HG03139 (cell line): ENCODE measurements at regions not wholly inside any gene's neighbourhood (a gene's known extent, or its start where the extent isn't known, plus 50 kb on each side); places are given as distances from the start of the nearest gene placed in this dataset.
A peak's percentile ranks its signal among the peaks of the same experiment; 100 is the strongest.
"Not testable (repeated sequence)": the region's sequence is repeated elsewhere in the genome, so short reads cannot be mapped to it uniquely, and the experiment has no call there.

Experiments
- ATAC-seq: cut with Tn5 transposase; IDR thresholded peaks from one replicate; pipeline ENCODE4 v1.9.1; 2021; ENCODE audit not compliant: unreplicated experiment

GRCh38 chr11:129723761-129724162 lies 91.9 kb upstream of the TMEM45B start:
- ATAC-seq: no peak

GRCh38 chr11:129724866-129725265 lies 90.8 kb upstream of the TMEM45B start:
- ATAC-seq: no peak

- no peak for ATAC-seq
Measured at GRCh38 chr11:129726179-129726578, 89.5 kb upstream of the TMEM45B start.

- no peak for ATAC-seq
Measured at GRCh38 chr11:129728581-129728980, 87.1 kb upstream of the TMEM45B start.

GRCh38 chr11:129729216-129729615 lies 86.4 kb upstream of the TMEM45B start:
- no peak for ATAC-seq

GRCh38 chr11:129729823-129730222 lies 85.8 kb upstream of the TMEM45B start:
- ATAC-seq: no peak

GRCh38 chr11:129731316-129731715 lies 84.3 kb upstream of the TMEM45B start:
- ATAC-seq: no peak

- no peak for ATAC-seq
Measured at GRCh38 chr11:129732941-129733340, 82.7 kb upstream of the TMEM45B start.

- ATAC-seq: no peak
Measured at GRCh38 chr11:129733384-129733783, 82.3 kb upstream of the TMEM45B start.

GRCh38 chr11:129733981-129734380 lies 81.7 kb upstream of the TMEM45B start:
- ATAC-seq: no peak

GRCh38 chr11:129734654-129735053 lies 81.0 kb upstream of the TMEM45B start:
- no peak for ATAC-seq

GRCh38 chr11:129737831-129738230 lies 77.8 kb upstream of the TMEM45B start:
- ATAC-seq: no peak

GRCh38 chr11:129738242-129738641 lies 77.4 kb upstream of the TMEM45B start:
- no peak for ATAC-seq

GRCh38 chr11:129739339-129739738 lies 76.3 kb upstream of the TMEM45B start:
- no peak for ATAC-seq

- no peak for ATAC-seq
Measured at GRCh38 chr11:129740125-129740719, 75.4 kb upstream of the TMEM45B start.

GRCh38 chr11:129743112-129743815 lies 72.4 kb upstream of the TMEM45B start:
- no peak for ATAC-seq

GRCh38 chr11:129747071-129747470 lies 68.6 kb upstream of the TMEM45B start:
- ATAC-seq: no peak

- ATAC-seq: no peak
Measured at GRCh38 chr11:129749141-129749540, 66.5 kb upstream of the TMEM45B start.

- peak; percentile 89 for ATAC-seq
Measured at GRCh38 chr11:129750343-129751292, 65.0 kb upstream of the TMEM45B start.

GRCh38 chr11:129751511-129751910 lies 64.1 kb upstream of the TMEM45B start:
- ATAC-seq: no peak

GRCh38 chr11:129763569-129763968 lies 52.1 kb upstream of the TMEM45B start:
- ATAC-seq: not testable (repeated sequence)

GRCh38 chr11:129764204-129764603 lies 51.4 kb upstream of the TMEM45B start:
- ATAC-seq: not testable (repeated sequence)
